Ascending aorta (tissue), 2 donors: ENCODE measurements at regions not wholly inside any gene's neighbourhood (a gene's known extent, or its start where the extent isn't known, plus 50 kb on each side); places are given as distances from the start of the nearest gene placed in this dataset.

Source experiments
- DNase-seq, 2 donors: peaks; one replicate each; pipeline ENCODE4 v3.0.0-alpha.2; 2019; ENCODE audit warnings: low spot score in 2 of 2
- H3K27ac ChIP-seq, 2 donors: fragments of 200-600 bp; sonication (generic); one replicate each; pipeline ENCODE4 v1.5.1; 2016 to 2017; ENCODE audit warnings: mild to moderate bottlenecking in 1 of 2
- H3K27me3 ChIP-seq: fragments of 200-600 bp; sonication (generic); one replicate; pipeline ENCODE4 v1.5.1; 2017
- H3K36me3 ChIP-seq, 2 donors: fragments of 200-600 bp; sonication (generic); one replicate each; pipeline ENCODE4 v1.5.1; 2016
- H3K4me1 ChIP-seq, 2 donors: fragments of 200-600 bp; sonication (generic); one replicate each; pipeline ENCODE4 v1.5.1; 2016 to 2017; ENCODE audit warnings: mild to moderate bottlenecking in 1 of 2
- H3K4me3 ChIP-seq, 2 donors: fragments of 200-600 bp; sonication (generic); one replicate each; pipeline ENCODE4 v1.5.1; 2016 to 2017; ENCODE audit warnings: mild to moderate bottlenecking in 1 of 2
- H3K9me3 ChIP-seq, 2 donors: fragments of 200-600 bp; sonication (generic); one replicate each; pipeline ENCODE4 v1.5.1; 2016
- CTCF ChIP-seq, 3 experiments: fragments of 200-600 bp in 2 of 3; fragments of 450-650 bp in 1 of 3; sonication (generic) in 2 of 3; IDR thresholded peaks; one replicate each; pipeline ENCODE4 v1.5.1; 2016 to 2019; ENCODE audit warnings: antibody characterized with exemption in 3 of 3, mild to moderate bottlenecking in 1 of 3, moderate library complexity in 1 of 3
- intact Hi-C: fragments of 100-400 bp; cut with DNase I; formaldehyde crosslinking; loops from one replicate; pipeline ENCODE4 v1.15.1; 2023

- H3K27ac ChIP-seq, result no peak overlapping the region
- H3K9me3 ChIP-seq, result no peaks in the 10 kb centered on the region
- intact Hi-C loops, result no loop called here
- no peak for DNase-seq
- H3K4me3 ChIP-seq, result no peak overlapping the region
- no peak for TF ChIP-seq CTCF (IDR thresholded peaks at IDR 0.05)
- H3K4me1 ChIP-seq, result no peaks in the 10 kb centered on the region
- H3K36me3 ChIP-seq, result no peaks in the 10 kb centered on the region
- no peaks in the 10 kb centered on the region for H3K27me3 ChIP-seq
Observed at GRCh38 chr10:131751827-131752775, 148.7 kb upstream of the PPP2R2D start.

DNA sequence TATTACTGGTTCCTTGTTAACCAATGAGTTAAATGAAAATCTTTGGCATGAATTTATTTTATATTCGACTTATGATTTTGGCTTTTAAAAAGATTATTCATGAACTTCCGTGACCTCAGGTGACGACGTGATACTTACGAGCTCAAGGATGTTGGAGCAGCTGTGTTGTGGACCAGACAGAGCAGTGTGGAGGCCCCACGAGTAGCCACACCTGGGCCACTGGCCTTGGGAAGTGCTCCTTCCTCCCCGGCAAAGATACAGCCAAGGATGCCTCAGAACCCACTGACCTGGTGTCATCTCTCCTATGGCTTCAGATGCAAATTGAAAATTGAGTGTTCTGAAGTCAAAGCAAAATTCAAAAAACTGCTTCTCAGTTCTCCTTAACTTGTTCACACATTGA, 147.5 kb upstream of the PPP2R2D start:
- no peak overlapping the region for H3K27ac ChIP-seq
- H3K27me3 ChIP-seq, result no peaks in the 10 kb centered on the region
- H3K36me3 ChIP-seq, result no peaks in the 10 kb centered on the region
- no peak for TF ChIP-seq CTCF (IDR thresholded peaks at IDR 0.05)
- no peak for DNase-seq
- H3K4me3 ChIP-seq, result no peak overlapping the region
- H3K4me1 ChIP-seq, result no peaks in the 10 kb centered on the region
- intact Hi-C loops, result no loop called here
- H3K9me3 ChIP-seq, result no peaks in the 10 kb centered on the region

DNA sequence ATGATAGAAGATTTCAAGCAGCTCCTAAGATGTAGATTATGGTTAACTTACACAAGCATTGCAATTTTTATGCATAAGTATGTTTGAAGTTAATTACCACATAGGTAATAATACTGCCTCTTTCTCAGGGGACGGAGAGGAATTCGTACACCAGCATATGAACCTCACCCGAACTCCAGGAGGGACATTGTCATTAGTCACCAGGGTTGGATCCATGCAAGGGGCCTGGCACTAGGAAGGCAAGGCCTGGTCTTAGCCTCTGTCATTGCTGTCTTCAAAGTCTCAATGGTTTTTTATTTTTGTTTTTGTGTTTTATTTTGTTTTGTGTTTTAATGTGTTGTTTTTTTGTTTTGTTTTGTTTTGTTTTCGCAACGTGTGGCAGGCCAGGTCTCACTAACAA, 145.6 kb upstream of the PPP2R2D start:
- no peak for DNase-seq
- Histone ChIP-seq H3K4me1 (no peaks in the 10 kb centered on the region), H3K4me3 (no peak overlapping the region), H3K27me3 (no peaks in the 10 kb centered on the region), H3K9me3 (no peaks in the 10 kb centered on the region), H3K36me3 (no peaks in the 10 kb centered on the region), H3K27ac (no peak overlapping the region)
- TF ChIP-seq CTCF (IDR thresholded peaks at IDR 0.05), result no peak
- intact Hi-C loops, result no loop called here

- Histone ChIP-seq H3K4me3 (no peak overlapping the region), H3K27ac (no peak overlapping the region), H3K27me3 (no peaks in the 10 kb centered on the region), H3K4me1 (no peaks in the 10 kb centered on the region), H3K9me3 (no peaks in the 10 kb centered on the region), H3K36me3 (no peaks in the 10 kb centered on the region)
- TF ChIP-seq CTCF (IDR thresholded peaks at IDR 0.05), result no peak
- intact Hi-C loops, result no loop called here
- no peak for DNase-seq
Observed at GRCh38 chr10:131757285-131758058, 143.3 kb upstream of the PPP2R2D start.

GRCh38 chr10:131758062-131758938, 142.5 kb upstream of the PPP2R2D start:
- H3K4me1 ChIP-seq, result no peaks in the 10 kb centered on the region
- H3K36me3 ChIP-seq, result no peaks in the 10 kb centered on the region
- H3K4me3 ChIP-seq, result no peak overlapping the region
- H3K27ac ChIP-seq, result no peak overlapping the region
- intact Hi-C loops, result no loop called here
- no peak for TF ChIP-seq CTCF (IDR thresholded peaks at IDR 0.05)
- DNase-seq, result no peak
- no peaks in the 10 kb centered on the region for H3K27me3 ChIP-seq
- H3K9me3 ChIP-seq, result no peaks in the 10 kb centered on the region
